GM23338 (cell line): ENCODE measurements at regions not wholly inside any gene's neighbourhood (a gene's known extent, or its start where the extent isn't known, plus 50 kb on each side); places are given as distances from the start of the nearest gene placed in this dataset.

Experiments used
- ATAC-seq: fragments of 200-7000 bp; cut with Tn5 transposase; 3 replicates; pipeline ENCODE4 v1.9.1; 2020
- DNase-seq: peaks from one replicate; pipeline ENCODE4 v3.0.0-alpha.2; 2015; ENCODE audit warnings: low spot score
- H2AFZ ChIP-seq: fragments of 200-600 bp; sonication (generic); 2 replicates; pipeline ENCODE4 v1.8.0; 2016; ENCODE audit warnings: antibody characterized with exemption, mild to moderate bottlenecking, moderate library complexity
- H3F3A ChIP-seq: fragments of 200-600 bp; sonication (generic); replicated peaks from 2 replicates; pipeline ENCODE4 v1.8.0; 2017; ENCODE audit warnings: antibody characterized with exemption, mixed run types, low read depth
- H3K27ac ChIP-seq: fragments of 200-600 bp; sonication (generic); 2 replicates; pipeline ENCODE4 v1.6.1; 2016; ENCODE audit warnings: low read depth
- H3K27me3 ChIP-seq: fragments of 200-600 bp; sonication (generic); 2 replicates; pipeline ENCODE4 v1.8.0; 2016; ENCODE audit warnings: mild to moderate bottlenecking, mixed run types, moderate library complexity; ENCODE audit not compliant: insufficient read depth
- H3K36me3 ChIP-seq: fragments of 200-600 bp; sonication (generic); 2 replicates; pipeline ENCODE4 v1.8.0; 2016; ENCODE audit warnings: mild to moderate bottlenecking; ENCODE audit not compliant: insufficient read depth
- H3K4me1 ChIP-seq: fragments of 200-600 bp; sonication (generic); 2 replicates; pipeline ENCODE4 v1.8.0; 2016; ENCODE audit warnings: mild to moderate bottlenecking, moderate library complexity; ENCODE audit not compliant: insufficient read depth
- H3K4me2 ChIP-seq: fragments of 200-600 bp; sonication (generic); 2 replicates; pipeline ENCODE4 v1.7.1; 2017; ENCODE audit warnings: mixed run types
- H3K4me3 ChIP-seq: fragments of 200-600 bp; sonication (generic); 2 replicates; pipeline ENCODE4 v1.6.1; 2016; ENCODE audit warnings: mixed run types
- H3K79me2 ChIP-seq: fragments of 200-600 bp; sonication (generic); replicated peaks from 2 replicates; pipeline ENCODE4 v1.8.0; 2017; ENCODE audit warnings: mild to moderate bottlenecking; ENCODE audit not compliant: insufficient read depth
- H3K9me2 ChIP-seq: fragments of 200-600 bp; sonication (generic); 2 replicates; pipeline ENCODE4 v1.8.0; 2017; ENCODE audit not compliant: insufficient read depth
- H4K20me1 ChIP-seq: fragments of 200-600 bp; sonication (generic); replicated peaks from 2 replicates; pipeline ENCODE4 v1.8.0; 2017; ENCODE audit warnings: mild to moderate bottlenecking; ENCODE audit not compliant: insufficient read depth
- H3K27ac Mint-ChIP-seq: 2 replicates; pipeline ENCODE4 v1.8.0; 2020; ENCODE audit warnings: inconsistent platforms, mild to moderate bottlenecking, moderate library complexity, mixed read lengths
- H3K27me3 Mint-ChIP-seq: 3 replicates; pipeline ENCODE4 v1.8.0; 2022; ENCODE audit warnings: low read depth, mild to moderate bottlenecking, moderate library complexity, mixed read lengths, inconsistent platforms; ENCODE audit not compliant: insufficient read depth, poor library complexity
- H3K36me3 Mint-ChIP-seq: 3 replicates; pipeline ENCODE4 v1.8.0; 2021; ENCODE audit warnings: low read depth, mild to moderate bottlenecking, inconsistent platforms, moderate library complexity, mixed read lengths
- H3K4me1 Mint-ChIP-seq: 3 replicates; pipeline ENCODE4 v1.8.0; 2020; ENCODE audit warnings: mild to moderate bottlenecking, inconsistent platforms, mixed read lengths
- H3K4me3 Mint-ChIP-seq: 3 replicates; pipeline ENCODE4 v1.8.0; 2021; ENCODE audit warnings: moderate library complexity, mild to moderate bottlenecking, inconsistent platforms, mixed read lengths
- H3K9me3 Mint-ChIP-seq: 3 replicates; pipeline ENCODE4 v1.8.0; 2020; ENCODE audit warnings: moderate library complexity, mild to moderate bottlenecking, inconsistent platforms, mixed read lengths
- CREB1 ChIP-seq: fragments of 250-450 bp; sonication (Bioruptor Pico); IDR thresholded peaks from 2 replicates; pipeline ENCODE4 v1.5.0; 2020; ENCODE audit warnings: low read depth, mild to moderate bottlenecking, moderate library complexity
- EZH2 ChIP-seq: fragments of 200-600 bp; sonication (generic); IDR thresholded peaks from one replicate; pipeline ENCODE4 v1.8.0; 2017; ENCODE audit warnings: antibody characterized with exemption, mild to moderate bottlenecking, low read depth; ENCODE audit not compliant: unreplicated experiment
- EZH2phosphoT487 ChIP-seq: fragments of 200-600 bp; sonication (generic); IDR thresholded peaks from one replicate; pipeline ENCODE4 v1.8.1; 2018; ENCODE audit warnings: antibody characterized with exemption; ENCODE audit not compliant: unreplicated experiment
- JUNB ChIP-seq: IDR thresholded peaks from one replicate; pipeline ENCODE4 v1.6.1; 2016; ENCODE audit warnings: antibody characterized with exemption; ENCODE audit not compliant: unreplicated experiment
- NANOG ChIP-seq: IDR thresholded peaks from 2 replicates; pipeline ENCODE4 v1.6.1; 2016; ENCODE audit warnings: antibody characterized with exemption, borderline replicate concordance
- POLR2AphosphoS5 ChIP-seq: IDR thresholded peaks from 2 replicates; pipeline ENCODE4 v1.6.1; 2016; ENCODE audit warnings: antibody characterized with exemption, low read depth
- STAT1 ChIP-seq: IDR thresholded peaks from one replicate; pipeline ENCODE4 v1.6.1; 2016; ENCODE audit warnings: antibody characterized with exemption; ENCODE audit not compliant: unreplicated experiment
- ZNF114 ChIP-seq: fragments of 250-450 bp; sonication (Bioruptor Pico); IDR thresholded peaks from 2 replicates; pipeline ENCODE4 v1.5.0; 2020; ENCODE audit warnings: mild to moderate bottlenecking, moderate library complexity
- ZNF331 ChIP-seq: fragments of 250-450 bp; sonication (Bioruptor Pico); IDR thresholded peaks from 2 replicates; pipeline ENCODE4 v1.5.0; 2020; ENCODE audit warnings: low read depth, mild to moderate bottlenecking, moderate library complexity
- TF ChIP-seq, protein P1 (sequence below), 2 experiments: fragments of 200-600 bp in 1 of 2; sonication (generic) in 1 of 2; conservative IDR thresholded peaks; 2 replicates each; pipeline versions ENCODE4 v1.5.1 to v1.6.1; 2016 to 2017; ENCODE audit warnings: antibody characterized with exemption in 2 of 2, low read depth in 2 of 2, mild to moderate bottlenecking in 2 of 2, moderate library complexity in 1 of 2
- TF ChIP-seq, protein P2 (sequence below): IDR thresholded peaks from one replicate; pipeline ENCODE4 v1.6.1; 2018; ENCODE audit warnings: antibody characterized with exemption; ENCODE audit not compliant: unreplicated experiment
- TF ChIP-seq, protein P3 (sequence below): fragments of 250-450 bp; sonication (Bioruptor Pico); IDR thresholded peaks from 2 replicates; pipeline ENCODE4 v1.5.0; 2020; ENCODE audit warnings: mild to moderate bottlenecking, moderate library complexity
- TF ChIP-seq, protein P4 (sequence below): IDR thresholded peaks from 2 replicates; pipeline ENCODE4 v1.6.1; 2016; ENCODE audit warnings: antibody characterized with exemption

DNA sequence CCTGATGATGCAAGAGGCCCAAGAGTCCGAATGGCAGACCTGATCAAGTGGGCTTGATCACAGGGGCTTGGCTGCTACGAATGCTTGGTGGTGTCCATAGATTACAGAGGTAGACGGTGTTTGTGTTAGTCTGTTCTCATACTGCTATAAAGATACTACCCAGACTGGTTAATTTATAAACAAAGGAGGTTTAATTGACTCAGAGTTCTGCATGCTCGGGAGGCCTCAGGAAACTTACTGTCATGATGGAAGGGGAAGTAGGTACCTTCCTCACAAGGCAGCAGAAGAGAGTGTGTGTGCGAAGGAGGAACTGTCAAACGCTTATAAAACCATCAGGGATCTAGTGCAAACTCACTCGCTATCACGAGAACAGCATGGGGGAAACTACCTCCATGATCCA, 268.9 kb upstream of the KLF6 start:
- H3K36me3 Mint-ChIP-seq, result no peaks in the 10 kb centered on the region
- H3K27me3 Mint-ChIP-seq, result no peaks in the 10 kb centered on the region
- H3K79me2 ChIP-seq, result no peaks in the 10 kb centered on the region
- H3K4me3 ChIP-seq, result no peak overlapping the region
- DNase-seq (no peak), ATAC-seq (no peak)
- no peak overlapping the region for H3K4me2 ChIP-seq
- H3K36me3 ChIP-seq, result no peaks in the 10 kb centered on the region
- H3K9me2 ChIP-seq, result 0 out of 2 replicates have a peak, but pooled peaks cover 11% of the 10 kb centered on the region
- no peak overlapping the region for H3K4me3 Mint-ChIP-seq
- H3K9me3 Mint-ChIP-seq, result no peaks in the 10 kb centered on the region
- no peaks in the 10 kb centered on the region for H3K4me1 Mint-ChIP-seq
- no peak overlapping the region for H2AFZ ChIP-seq
- H3F3A ChIP-seq, result no peaks in the 10 kb centered on the region
- H3K27ac Mint-ChIP-seq, result no peak overlapping the region
- H4K20me1 ChIP-seq, result no peaks in the 10 kb centered on the region
- no peaks in the 10 kb centered on the region for H3K27me3 ChIP-seq
- H3K27ac ChIP-seq, result no peak overlapping the region
- H3K4me1 ChIP-seq, result no peaks in the 10 kb centered on the region
- TF ChIP-seq ZNF114 (CRISPR knock-in tag) (no peak), JUNB (no peak), NANOG (no peak), ZNF331 (no peak), EZH2 (no peak), EZH2phosphoT487 (no peak), POLR2AphosphoS5 (no peak), CREB1 (CRISPR knock-in tag) (no peak), STAT1 (no peak)
- TF ChIP-seq, protein P1, sequence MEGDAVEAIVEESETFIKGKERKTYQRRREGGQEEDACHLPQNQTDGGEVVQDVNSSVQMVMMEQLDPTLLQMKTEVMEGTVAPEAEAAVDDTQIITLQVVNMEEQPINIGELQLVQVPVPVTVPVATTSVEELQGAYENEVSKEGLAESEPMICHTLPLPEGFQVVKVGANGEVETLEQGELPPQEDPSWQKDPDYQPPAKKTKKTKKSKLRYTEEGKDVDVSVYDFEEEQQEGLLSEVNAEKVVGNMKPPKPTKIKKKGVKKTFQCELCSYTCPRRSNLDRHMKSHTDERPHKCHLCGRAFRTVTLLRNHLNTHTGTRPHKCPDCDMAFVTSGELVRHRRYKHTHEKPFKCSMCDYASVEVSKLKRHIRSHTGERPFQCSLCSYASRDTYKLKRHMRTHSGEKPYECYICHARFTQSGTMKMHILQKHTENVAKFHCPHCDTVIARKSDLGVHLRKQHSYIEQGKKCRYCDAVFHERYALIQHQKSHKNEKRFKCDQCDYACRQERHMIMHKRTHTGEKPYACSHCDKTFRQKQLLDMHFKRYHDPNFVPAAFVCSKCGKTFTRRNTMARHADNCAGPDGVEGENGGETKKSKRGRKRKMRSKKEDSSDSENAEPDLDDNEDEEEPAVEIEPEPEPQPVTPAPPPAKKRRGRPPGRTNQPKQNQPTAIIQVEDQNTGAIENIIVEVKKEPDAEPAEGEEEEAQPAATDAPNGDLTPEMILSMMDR (conservative IDR thresholded peaks at IDR 0.05; ENCODE audit: low read depth in 2 of 2), result no peak
- TF ChIP-seq, protein P2, sequence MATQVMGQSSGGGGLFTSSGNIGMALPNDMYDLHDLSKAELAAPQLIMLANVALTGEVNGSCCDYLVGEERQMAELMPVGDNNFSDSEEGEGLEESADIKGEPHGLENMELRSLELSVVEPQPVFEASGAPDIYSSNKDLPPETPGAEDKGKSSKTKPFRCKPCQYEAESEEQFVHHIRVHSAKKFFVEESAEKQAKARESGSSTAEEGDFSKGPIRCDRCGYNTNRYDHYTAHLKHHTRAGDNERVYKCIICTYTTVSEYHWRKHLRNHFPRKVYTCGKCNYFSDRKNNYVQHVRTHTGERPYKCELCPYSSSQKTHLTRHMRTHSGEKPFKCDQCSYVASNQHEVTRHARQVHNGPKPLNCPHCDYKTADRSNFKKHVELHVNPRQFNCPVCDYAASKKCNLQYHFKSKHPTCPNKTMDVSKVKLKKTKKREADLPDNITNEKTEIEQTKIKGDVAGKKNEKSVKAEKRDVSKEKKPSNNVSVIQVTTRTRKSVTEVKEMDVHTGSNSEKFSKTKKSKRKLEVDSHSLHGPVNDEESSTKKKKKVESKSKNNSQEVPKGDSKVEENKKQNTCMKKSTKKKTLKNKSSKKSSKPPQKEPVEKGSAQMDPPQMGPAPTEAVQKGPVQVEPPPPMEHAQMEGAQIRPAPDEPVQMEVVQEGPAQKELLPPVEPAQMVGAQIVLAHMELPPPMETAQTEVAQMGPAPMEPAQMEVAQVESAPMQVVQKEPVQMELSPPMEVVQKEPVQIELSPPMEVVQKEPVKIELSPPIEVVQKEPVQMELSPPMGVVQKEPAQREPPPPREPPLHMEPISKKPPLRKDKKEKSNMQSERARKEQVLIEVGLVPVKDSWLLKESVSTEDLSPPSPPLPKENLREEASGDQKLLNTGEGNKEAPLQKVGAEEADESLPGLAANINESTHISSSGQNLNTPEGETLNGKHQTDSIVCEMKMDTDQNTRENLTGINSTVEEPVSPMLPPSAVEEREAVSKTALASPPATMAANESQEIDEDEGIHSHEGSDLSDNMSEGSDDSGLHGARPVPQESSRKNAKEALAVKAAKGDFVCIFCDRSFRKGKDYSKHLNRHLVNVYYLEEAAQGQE, result no peak
- TF ChIP-seq, protein P3, sequence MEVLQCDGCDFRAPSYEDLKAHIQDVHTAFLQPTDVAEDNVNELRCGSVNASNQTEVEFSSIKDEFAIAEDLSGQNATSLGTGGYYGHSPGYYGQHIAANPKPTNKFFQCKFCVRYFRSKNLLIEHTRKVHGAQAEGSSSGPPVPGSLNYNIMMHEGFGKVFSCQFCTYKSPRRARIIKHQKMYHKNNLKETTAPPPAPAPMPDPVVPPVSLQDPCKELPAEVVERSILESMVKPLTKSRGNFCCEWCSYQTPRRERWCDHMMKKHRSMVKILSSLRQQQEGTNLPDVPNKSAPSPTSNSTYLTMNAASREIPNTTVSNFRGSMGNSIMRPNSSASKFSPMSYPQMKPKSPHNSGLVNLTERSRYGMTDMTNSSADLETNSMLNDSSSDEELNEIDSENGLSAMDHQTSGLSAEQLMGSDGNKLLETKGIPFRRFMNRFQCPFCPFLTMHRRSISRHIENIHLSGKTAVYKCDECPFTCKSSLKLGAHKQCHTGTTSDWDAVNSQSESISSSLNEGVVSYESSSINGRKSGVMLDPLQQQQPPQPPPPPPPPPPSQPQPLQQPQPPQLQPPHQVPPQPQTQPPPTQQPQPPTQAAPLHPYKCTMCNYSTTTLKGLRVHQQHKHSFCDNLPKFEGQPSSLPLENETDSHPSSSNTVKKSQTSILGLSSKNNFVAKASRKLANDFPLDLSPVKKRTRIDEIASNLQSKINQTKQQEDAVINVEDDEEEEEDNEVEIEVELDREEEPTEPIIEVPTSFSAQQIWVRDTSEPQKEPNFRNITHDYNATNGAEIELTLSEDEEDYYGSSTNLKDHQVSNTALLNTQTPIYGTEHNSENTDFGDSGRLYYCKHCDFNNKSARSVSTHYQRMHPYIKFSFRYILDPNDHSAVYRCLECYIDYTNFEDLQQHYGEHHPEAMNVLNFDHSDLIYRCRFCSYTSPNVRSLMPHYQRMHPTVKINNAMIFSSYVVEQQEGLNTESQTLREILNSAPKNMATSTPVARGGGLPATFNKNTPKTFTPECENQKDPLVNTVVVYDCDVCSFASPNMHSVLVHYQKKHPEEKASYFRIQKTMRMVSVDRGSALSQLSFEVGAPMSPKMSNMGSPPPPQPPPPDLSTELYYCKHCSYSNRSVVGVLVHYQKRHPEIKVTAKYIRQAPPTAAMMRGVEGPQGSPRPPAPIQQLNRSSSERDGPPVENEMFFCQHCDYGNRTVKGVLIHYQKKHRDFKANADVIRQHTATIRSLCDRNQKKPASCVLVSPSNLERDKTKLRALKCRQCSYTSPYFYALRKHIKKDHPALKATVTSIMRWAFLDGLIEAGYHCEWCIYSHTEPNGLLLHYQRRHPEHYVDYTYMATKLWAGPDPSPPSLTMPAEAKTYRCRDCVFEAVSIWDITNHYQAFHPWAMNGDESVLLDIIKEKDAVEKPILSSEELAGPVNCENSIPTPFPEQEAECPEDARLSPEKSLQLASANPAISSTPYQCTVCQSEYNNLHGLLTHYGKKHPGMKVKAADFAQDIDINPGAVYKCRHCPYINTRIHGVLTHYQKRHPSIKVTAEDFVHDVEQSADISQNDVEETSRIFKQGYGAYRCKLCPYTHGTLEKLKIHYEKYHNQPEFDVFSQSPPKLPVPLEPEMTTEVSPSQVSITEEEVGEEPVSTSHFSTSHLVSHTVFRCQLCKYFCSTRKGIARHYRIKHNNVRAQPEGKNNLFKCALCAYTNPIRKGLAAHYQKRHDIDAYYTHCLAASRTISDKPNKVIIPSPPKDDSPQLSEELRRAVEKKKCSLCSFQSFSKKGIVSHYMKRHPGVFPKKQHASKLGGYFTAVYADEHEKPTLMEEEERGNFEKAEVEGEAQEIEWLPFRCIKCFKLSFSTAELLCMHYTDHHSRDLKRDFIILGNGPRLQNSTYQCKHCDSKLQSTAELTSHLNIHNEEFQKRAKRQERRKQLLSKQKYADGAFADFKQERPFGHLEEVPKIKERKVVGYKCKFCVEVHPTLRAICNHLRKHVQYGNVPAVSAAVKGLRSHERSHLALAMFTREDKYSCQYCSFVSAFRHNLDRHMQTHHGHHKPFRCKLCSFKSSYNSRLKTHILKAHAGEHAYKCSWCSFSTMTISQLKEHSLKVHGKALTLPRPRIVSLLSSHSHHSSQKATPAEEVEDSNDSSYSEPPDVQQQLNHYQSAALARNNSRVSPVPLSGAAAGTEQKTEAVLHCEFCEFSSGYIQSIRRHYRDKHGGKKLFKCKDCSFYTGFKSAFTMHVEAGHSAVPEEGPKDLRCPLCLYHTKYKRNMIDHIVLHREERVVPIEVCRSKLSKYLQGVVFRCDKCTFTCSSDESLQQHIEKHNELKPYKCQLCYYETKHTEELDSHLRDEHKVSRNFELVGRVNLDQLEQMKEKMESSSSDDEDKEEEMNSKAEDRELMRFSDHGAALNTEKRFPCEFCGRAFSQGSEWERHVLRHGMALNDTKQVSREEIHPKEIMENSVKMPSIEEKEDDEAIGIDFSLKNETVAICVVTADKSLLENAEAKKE (CRISPR knock-in tag), result no peak
- TF ChIP-seq, protein P4, sequence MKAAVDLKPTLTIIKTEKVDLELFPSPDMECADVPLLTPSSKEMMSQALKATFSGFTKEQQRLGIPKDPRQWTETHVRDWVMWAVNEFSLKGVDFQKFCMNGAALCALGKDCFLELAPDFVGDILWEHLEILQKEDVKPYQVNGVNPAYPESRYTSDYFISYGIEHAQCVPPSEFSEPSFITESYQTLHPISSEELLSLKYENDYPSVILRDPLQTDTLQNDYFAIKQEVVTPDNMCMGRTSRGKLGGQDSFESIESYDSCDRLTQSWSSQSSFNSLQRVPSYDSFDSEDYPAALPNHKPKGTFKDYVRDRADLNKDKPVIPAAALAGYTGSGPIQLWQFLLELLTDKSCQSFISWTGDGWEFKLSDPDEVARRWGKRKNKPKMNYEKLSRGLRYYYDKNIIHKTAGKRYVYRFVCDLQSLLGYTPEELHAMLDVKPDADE, result no peak
